HG02571 (cell line): ENCODE measurements at regions not wholly inside any gene's neighbourhood (a gene's known extent, or its start where the extent isn't known, plus 50 kb on each side); places are given as distances from the start of the nearest gene placed in this dataset.
"Not testable (repeated sequence)": the region's sequence is repeated elsewhere in the genome, so short reads cannot be mapped to it uniquely, and the experiment has no call there.

ENCODE experiments used
- ATAC-seq: cut with Tn5 transposase; IDR thresholded peaks from one replicate; pipeline ENCODE4 v1.9.1; 2021; ENCODE audit warnings: mild to moderate bottlenecking, moderate library complexity; ENCODE audit not compliant: unreplicated experiment

- no peak for ATAC-seq
Measured at GRCh38 chr10:57962839-57963238, 304.9 kb downstream of the IPMK start.

GRCh38 chr10:57961487-57961886 is 306.2 kb downstream of the IPMK start:
- no peak for ATAC-seq

GRCh38 chr10:57960406-57960805 is 307.3 kb downstream of the IPMK start:
- no peak for ATAC-seq

GRCh38 chr10:57959318-57960006 is 308.2 kb downstream of the IPMK start:
- ATAC-seq: no peak

- no peak for ATAC-seq
Measured at GRCh38 chr10:57955076-57955475, 312.6 kb downstream of the IPMK start.

GRCh38 chr10:57952741-57953140 is 315.0 kb downstream of the IPMK start:
- no peak for ATAC-seq

GRCh38 chr10:57950442-57950974 is 317.2 kb downstream of the IPMK start:
- no peak for ATAC-seq

- ATAC-seq: no peak
Measured at GRCh38 chr10:57948796-57949195, 318.9 kb downstream of the IPMK start.

GRCh38 chr10:57946833-57947232 is 320.9 kb downstream of the IPMK start:
- no peak for ATAC-seq

GRCh38 chr10:57943701-57944100 is 324.0 kb downstream of the IPMK start:
- ATAC-seq: no peak

GRCh38 chr10:57925045-57925444 is 342.6 kb downstream of the IPMK start:
- ATAC-seq: no peak

- no peak for ATAC-seq
Measured at GRCh38 chr10:57921140-57921539, 346.6 kb downstream of the IPMK start.

- ATAC-seq: no peak
Measured at GRCh38 chr10:57919864-57920263, 347.8 kb downstream of the IPMK start.

GRCh38 chr10:57917019-57917418 is 350.7 kb downstream of the IPMK start:
- no peak for ATAC-seq

- ATAC-seq: no peak
Measured at GRCh38 chr10:57905861-57906260, 361.8 kb downstream of the IPMK start.

GRCh38 chr10:57905010-57905409 is 362.7 kb downstream of the IPMK start:
- no peak for ATAC-seq

GRCh38 chr10:57898231-57898630 is 369.5 kb downstream of the IPMK start:
- ATAC-seq: no peak

- ATAC-seq: no peak
Measured at GRCh38 chr10:57897611-57898010, 370.1 kb downstream of the IPMK start.

GRCh38 chr10:57894361-57894760 is 373.3 kb downstream of the IPMK start:
- ATAC-seq: no peak

- ATAC-seq: no peak
Measured at GRCh38 chr10:57891201-57892006, 376.3 kb downstream of the IPMK start.

- ATAC-seq: no peak
Measured at GRCh38 chr10:57890691-57891090, 377.0 kb downstream of the IPMK start.

- not testable (repeated sequence) for ATAC-seq
Measured at GRCh38 chr10:57885618-57885968, 382.1 kb downstream of the IPMK start.
